Fibroblast of upper back skin (primary cell): ENCODE measurements at regions not wholly inside any gene's neighbourhood (a gene's known extent, or its start where the extent isn't known, plus 50 kb on each side); places are given as distances from the start of the nearest gene placed in this dataset.

Experiments used
- DNase-seq: peaks from one replicate; pipeline ENCODE4 v3.0.0-alpha.2; 2013

- no peak for DNase-seq
These were observed 126.1 kb upstream of the FUT8 start for GRCh38 chr14:65286443-65286842.

- DNase-seq: no peak
These were observed 125.0 kb upstream of the FUT8 start for GRCh38 chr14:65287264-65288131.

GRCh38 chr14:65290830-65291229 lies 121.7 kb upstream of the FUT8 start:
- DNase-seq: peak; percentile 96

GRCh38 chr14:65291531-65291930 lies 121.0 kb upstream of the FUT8 start:
- no peak for DNase-seq

GRCh38 chr14:65294816-65295215 lies 117.7 kb upstream of the FUT8 start:
- no peak for DNase-seq

- DNase-seq: peak; percentile 40
These were observed 116.1 kb upstream of the FUT8 start for GRCh38 chr14:65296402-65296801.

- DNase-seq: no peak
These were observed 115.7 kb upstream of the FUT8 start for GRCh38 chr14:65296876-65297275.

- DNase-seq: no peak
These were observed 114.8 kb upstream of the FUT8 start for GRCh38 chr14:65297744-65298143.

GRCh38 chr14:65299826-65300225 lies 112.7 kb upstream of the FUT8 start:
- DNase-seq: no peak

- no peak for DNase-seq
These were observed 110.5 kb upstream of the FUT8 start for GRCh38 chr14:65301862-65302539.

GRCh38 chr14:65302571-65303189 lies 109.8 kb upstream of the FUT8 start:
- DNase-seq: peak; percentile 30

- DNase-seq: peak; percentile 29
These were observed 109.2 kb upstream of the FUT8 start for GRCh38 chr14:65303190-65303898.

- no peak for DNase-seq
These were observed 108.7 kb upstream of the FUT8 start for GRCh38 chr14:65303899-65304222.

GRCh38 chr14:65304239-65304638 lies 108.3 kb upstream of the FUT8 start:
- DNase-seq: no peak

GRCh38 chr14:65304963-65305362 lies 107.6 kb upstream of the FUT8 start:
- no peak for DNase-seq

- no peak for DNase-seq
These were observed 104.0 kb upstream of the FUT8 start for GRCh38 chr14:65308536-65308935.

- DNase-seq: no peak
These were observed 102.0 kb upstream of the FUT8 start for GRCh38 chr14:65310568-65310967.

- DNase-seq: no peak
These were observed 99.7 kb upstream of the FUT8 start for GRCh38 chr14:65312859-65313258.

- no peak for DNase-seq
These were observed 93.7 kb upstream of the FUT8 start for GRCh38 chr14:65318636-65319506.

- DNase-seq: no peak
These were observed 91.7 kb upstream of the FUT8 start for GRCh38 chr14:65320661-65321308.

GRCh38 chr14:65321370-65321875 lies 91.1 kb upstream of the FUT8 start:
- DNase-seq: no peak

GRCh38 chr14:65329481-65329880 lies 83.0 kb upstream of the FUT8 start:
- no peak for DNase-seq
